NCI-H1417 (cell line): ENCODE measurements at regions not wholly inside any gene's neighbourhood (a gene's known extent, or its start where the extent isn't known, plus 50 kb on each side); places are given as distances from the start of the nearest gene placed in this dataset.

Experiments
- DNase-seq, 3 experiments: peaks; one replicate each; lab custom pipeline; 2025; lab: John Stamatoyannopoulos, UW

DNA sequence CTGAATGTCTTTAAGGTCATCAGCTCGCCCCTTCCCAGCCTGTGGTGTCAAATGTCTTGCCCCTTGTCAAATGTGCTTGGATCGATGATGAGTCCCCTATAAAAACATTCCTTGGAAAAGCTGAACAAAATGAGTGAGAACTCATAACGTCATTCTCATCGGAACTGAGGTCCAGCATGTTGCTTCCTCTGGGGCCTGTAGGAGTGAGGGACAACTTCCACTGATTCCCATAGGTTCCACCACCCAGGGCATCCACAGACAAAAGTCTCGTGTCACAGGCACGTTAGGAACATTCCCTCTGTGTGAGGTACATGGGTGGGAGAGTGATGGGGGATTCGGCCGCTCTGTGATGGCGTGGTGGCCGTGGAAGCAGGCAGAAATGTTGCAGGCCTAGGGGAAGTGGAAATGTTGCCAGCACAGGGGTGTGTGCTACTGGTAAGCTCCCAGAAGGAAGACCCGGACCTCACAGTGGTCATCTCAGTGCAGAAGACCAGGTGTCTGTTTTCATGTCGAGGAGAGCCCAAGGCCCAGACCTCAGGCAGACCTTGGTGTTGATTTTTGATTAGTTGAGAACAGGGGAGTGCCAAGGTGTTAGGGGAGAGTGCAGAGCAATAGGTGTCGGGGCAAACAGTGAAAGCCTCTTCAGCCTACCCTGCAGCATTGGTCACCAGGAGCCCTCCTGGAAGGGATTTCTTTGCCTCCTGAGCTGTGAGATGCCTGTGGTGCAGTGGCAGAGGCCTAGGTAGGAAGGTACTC lies 96.8 kb downstream of the SNRPN start:
- DNase-seq: no peak

DNA sequence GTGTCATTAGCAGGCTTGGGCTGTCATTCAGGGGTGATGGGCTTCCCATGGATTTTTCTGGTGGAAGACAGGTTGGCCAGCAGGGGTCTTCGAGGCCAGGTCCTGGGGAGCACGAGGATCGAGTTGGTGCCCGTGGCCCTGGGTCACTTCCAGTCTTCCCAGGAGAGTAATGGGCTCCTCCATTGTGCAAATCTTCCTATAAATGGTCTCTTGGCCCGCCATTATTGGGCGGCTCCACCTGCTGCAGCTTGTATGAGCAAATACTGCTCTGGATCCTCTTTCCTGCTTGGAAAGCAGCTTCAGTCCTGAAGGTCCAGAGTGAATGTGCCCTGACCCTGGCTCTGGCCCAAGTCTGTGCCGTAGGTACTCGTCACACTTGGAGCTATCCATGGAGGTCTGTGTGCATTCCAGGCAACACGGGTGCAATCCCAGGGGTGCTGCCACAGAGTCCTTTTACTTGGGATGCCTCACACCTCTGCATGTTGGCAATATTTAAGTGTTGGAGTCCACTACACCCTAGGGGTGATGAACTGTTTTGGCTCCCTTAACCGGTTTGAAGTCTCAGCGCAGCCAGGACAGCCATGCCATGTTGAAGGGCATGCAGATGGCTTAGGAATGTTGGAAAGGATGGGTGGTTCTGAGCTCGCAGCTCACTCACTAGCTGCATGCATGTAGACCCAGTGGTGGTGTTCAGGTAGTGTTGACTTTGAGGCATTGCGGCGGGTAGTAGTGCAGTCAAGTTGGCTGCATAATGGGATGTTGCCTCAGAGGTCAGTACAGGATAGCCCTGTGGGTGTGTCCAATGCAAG lies 97.6 kb downstream of the SNRPN start:
- DNase-seq: no peak

DNA sequence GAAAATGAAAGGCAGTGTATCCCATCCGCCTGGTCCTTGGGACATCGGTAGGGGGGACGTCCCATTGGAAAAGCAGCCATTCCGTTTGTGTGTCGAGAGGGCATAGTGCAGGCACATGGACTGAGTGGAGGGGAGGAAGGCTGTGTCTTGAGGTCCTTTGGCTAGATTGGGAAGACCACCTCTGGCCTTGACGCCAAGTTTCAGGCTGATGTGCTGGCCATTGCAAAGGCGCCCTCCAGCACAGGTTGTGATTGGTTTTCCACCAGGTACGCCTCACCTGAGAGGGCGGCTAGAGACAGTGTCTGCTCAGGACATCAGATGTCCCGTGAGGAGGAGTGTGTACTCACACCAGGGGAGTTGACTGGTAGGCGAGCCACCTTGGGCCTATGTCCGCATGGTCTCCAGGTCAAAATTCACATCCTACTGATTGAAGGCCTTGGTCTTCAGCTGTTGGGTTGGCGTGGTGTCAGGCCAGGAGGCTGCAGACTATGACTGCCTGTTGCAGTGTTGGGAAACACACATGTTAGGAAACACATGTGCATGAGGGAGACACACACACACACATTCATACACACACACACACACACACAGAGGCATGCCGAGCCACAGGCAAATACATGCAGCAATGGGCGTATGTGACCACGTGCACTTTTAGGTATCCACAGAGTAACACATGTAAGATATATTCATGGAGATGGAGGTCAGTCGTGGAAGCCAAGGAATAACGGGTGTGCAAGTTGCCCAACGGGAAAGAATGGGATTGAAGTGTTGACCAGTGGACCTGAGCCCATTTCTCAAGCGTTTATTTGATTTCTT lies 98.4 kb downstream of the SNRPN start:
- DNase-seq: no peak

DNA sequence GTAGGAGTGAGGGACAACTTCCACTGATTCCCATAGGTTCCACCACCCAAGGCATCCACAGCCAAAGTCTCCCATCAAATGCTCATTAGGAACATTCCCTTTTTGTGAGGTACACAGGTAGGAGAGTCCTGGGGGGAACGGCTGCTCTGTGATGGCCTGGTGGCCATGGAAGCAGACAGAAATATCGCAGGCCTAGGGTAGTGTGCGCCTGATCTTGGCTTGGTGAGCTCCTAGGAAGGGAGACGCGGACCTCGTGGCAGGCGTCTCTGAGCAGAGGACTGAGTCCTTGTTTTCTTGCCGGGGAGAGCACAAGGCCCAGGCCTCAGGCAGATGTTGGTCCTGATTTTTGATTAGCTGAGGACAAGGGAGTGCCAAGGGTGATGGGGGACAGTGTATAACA lies 99.5 kb downstream of the SNRPN start:
- no peak for DNase-seq

- DNase-seq: no peak
Measured at GRCh38 chr15:25054943-25055342, 100.2 kb downstream of the SNRPN start.

DNA sequence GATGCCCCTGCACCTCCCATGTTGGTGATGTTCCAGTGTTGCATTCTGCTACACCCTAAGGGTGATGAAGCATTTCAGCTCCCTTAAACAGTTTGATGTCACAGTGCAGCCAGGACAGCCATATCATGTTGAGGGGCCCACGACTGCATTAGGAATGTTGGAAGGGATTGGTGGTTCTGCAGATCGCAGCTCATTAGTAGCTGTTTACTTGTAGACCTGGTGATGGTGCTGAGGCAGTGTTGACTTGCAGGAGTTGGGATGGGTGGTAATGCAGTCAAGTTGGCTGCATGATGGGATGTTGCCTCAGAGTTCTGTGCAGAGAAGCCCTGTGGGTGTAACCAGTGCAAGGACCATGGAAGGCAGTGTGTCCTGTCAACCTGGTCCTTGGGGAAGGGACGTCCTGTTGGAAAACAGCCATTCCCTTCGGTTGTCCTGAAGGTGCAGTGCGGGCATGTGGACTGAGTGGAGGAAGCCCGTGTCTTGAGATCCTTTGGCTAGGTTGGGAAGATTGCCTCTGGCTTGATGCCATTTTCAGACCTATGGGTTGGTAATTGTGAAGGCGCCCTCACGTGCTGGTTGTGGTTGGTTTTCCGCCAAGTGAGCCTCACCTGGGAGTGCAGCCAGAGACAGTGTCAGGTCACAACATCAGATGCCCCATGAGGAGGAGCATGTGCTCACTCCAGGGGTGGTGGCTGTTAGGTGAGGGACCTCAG lies 100.7 kb downstream of the SNRPN start:
- DNase-seq: no peak

GRCh38 chr15:25056484-25057425 lies 102.0 kb downstream of the SNRPN start:
- no peak for DNase-seq

GRCh38 chr15:25057574-25057973 lies 102.8 kb downstream of the SNRPN start:
- no peak for DNase-seq

DNA sequence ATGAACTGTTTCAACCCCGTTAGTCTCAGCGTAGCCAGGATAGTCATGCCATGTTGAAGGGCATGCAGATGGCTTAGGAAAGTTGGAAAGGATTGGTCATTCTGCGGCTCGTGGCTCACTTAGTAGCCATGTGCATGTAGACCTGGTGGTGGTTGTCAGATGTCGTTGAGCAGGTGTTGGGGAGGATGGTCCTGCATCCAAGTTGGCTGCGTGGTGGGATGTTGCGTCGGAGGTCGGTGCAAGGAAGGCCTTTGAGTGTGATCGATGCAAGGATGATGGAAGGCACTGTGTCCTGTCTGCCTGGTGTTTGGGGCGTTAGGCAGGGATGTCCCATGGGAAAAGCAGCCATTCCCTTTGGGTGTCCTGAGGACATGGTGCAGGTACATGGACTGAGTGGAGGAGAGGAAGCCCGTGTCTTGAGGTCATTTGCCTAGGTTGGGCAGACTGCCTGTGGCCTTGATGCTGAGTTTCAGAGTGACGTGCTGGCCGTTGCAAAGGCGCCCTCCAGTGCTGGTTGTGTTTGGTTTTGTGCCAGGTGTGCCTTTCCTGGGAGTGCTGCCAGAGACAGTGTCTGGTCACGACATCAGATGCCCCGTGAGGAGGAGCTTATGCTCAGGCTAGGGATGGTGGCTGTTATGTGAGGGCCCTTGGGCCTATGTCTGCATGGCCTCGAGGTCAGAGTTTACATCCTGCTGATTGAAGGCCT lies 103.4 kb downstream of the SNRPN start:
- DNase-seq: no peak

GRCh38 chr15:25059698-25060471 lies 105.1 kb downstream of the SNRPN start:
- no peak for DNase-seq

DNA sequence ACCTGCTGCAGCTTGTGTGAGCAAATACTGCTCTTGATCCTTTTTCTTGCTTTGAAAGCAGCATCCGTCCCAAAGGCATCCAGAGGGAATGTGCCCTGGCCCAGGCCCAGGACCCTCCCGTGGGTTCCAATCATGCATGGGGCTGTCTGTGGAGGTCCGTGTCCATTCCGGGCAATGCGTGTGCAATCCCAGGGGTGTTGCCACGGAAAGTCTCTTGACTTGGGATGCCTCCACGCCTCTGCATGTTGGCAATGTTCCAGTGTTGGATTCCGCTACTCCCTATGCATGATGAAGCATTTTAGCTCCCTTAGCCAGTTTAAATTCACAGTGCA lies 105.7 kb downstream of the SNRPN start:
- DNase-seq: no peak

GRCh38 chr15:25060996-25061620 lies 106.3 kb downstream of the SNRPN start:
- no peak for DNase-seq

GRCh38 chr15:25061808-25062550 lies 107.2 kb downstream of the SNRPN start:
- DNase-seq: no peak

DNA sequence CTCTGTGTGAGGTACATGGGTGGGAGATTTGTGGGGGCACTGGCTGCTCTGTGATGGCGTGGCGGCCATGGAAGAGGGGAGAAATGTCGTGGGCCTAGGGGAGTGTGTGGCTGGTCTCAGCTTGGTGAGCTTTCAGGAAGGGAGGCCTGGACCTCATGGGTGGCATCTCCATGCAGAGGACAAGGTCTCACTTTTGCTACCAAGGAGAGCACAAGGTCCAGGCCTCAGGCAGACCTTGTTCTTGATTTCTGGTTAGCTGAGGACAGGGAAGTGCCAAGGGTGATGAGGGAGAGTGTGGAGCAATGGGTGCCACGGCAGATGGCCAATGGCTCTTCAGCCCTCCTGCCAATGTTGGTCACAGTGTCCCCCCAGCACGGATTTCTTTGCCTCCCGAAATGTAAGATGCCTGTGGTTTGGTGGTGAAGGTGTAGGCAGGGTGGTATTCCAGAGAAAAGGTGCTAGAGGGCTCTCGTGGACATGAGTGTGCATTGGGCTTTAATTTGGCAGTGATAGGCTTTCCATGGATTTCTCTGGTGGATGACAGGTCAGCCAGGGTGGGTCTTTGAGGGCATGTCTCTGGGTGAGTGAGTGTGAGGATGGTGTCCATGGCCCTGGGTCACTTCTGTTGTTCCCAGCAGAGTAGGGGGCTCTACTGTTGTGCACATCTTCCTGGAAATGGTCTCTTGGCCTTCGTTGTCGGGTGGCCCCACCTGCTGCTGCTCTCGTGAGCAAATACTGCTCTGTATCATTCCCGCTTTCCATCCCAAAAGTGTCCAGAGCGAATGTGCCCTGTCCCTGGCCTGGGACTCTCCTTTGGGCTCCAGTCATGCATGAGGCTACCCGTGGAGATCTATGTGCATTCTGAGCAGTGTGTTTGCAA lies 108.0 kb downstream of the SNRPN start:
- DNase-seq: no peak

DNA sequence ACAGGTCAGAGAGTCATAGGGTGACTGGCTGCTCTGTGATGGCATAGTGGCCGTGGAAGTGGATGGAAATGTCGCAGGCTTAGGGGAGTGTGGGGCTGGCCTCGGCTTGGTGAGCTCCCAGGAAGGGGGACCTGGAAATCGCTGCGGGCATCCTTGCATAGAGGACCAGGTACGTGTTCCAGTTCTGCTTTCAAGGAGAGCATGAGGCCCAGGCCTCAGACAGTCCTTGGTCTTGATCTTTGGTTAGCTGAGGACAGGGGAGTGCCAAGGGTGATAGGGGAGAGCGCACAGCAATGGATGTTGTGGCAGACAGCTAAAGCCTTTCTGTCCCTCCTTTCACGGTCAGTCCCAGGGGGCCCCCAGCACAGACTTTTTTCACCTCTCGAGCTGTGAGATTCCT lies 110.5 kb downstream of the SNRPN start:
- no peak for DNase-seq

- DNase-seq: no peak
Measured at GRCh38 chr15:25065876-25066275, 111.1 kb downstream of the SNRPN start.

GRCh38 chr15:25066708-25067107 lies 111.9 kb downstream of the SNRPN start:
- no peak for DNase-seq
